Dermis microvascular lymphatic vessel endothelial cell (primary cell): ENCODE measurements at regions not wholly inside any gene's neighbourhood (a gene's known extent, or its start where the extent isn't known, plus 50 kb on each side); places are given as distances from the start of the nearest gene placed in this dataset.
A peak's percentile ranks its signal among the peaks of the same experiment; 100 is the strongest.

Source experiments
- DNase-seq, 2 donors: peaks; one replicate each; pipeline versions ENCODE4 v3.0.0 to v3.0.0-alpha.2; 2010; ENCODE audit warnings: low read depth in 2 of 2

DNA sequence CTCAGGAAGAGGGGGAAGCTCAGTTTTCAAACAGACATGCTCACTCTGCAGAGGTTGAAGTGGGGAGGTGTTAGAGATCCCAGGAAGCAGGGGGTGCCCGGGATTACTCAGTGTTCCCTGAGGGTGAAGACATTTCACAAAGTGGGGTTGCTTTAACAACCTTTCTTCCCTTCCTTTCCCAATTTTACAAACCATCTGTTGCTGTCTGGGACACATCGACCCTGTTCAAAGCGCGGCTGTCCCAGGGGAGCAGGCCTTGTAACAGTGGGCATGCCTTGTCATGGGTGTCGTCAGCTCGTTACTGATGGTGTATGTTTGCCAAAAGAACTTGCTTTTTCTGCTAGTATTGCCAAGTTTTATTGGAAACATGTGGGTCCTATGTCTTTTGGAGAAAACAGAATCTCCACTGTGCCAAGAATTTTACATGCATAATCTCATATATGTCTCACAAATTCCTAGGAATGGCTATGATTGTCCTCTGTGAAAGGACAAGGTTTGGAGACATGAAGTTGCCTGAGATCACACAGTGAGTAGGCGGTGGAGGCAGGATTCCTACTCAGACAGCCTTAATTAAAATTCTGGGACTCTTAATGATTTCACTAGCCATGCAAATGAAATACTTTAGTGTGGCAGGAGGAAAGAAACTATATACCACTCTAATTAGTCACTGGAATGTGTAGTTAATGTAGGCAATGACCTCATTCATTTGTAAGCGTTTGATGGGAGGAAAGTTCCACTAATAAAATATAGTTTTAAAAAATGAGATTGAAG is 198.9 kb downstream of the NXNL2 start:
- DNase-seq, result no peak

DNA sequence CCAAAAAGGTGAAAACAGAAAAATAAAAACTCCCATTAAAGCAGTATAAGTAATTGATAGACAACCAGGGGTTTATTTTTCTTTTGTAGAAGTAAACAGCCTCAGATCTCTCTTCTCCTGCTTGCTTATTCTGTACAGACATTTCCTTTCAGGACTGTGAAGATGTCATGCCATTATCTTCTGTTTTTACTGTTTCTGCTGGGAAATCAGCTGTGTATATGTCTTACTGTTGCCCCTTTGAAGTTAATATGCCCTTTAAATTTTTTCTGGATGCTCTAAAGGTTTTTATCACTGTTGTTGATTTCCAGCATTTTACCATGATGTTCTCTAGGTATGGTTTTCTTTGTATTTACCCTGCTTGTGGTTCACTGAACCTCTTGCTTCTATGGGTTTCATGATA is 199.5 kb downstream of the NXNL2 start:
- no peak for DNase-seq

DNA sequence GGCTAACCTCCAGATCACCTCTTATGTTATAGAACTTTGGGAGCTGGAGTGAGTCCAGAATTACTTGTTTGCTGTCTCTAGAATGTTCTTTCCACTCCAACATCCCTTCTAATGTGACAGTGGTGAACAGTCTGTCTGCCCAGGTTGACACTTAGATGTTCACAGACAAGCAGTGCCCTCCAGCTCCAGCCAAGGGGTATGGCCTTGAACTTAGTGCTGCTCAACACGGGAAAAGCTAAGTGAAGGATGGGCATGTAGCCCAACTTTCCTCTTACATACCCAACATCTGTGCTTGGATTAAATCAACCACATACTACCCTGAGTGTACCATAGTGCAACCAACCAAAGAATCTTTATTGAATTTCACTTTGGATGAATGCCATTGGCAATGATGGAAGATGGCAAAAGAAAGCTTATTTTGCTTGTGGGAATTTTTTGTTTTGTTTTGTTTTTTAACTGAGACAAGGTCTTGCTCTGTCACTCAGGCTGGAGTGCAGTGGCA is 201.2 kb downstream of the NXNL2 start:
- DNase-seq, result no peak

DNA sequence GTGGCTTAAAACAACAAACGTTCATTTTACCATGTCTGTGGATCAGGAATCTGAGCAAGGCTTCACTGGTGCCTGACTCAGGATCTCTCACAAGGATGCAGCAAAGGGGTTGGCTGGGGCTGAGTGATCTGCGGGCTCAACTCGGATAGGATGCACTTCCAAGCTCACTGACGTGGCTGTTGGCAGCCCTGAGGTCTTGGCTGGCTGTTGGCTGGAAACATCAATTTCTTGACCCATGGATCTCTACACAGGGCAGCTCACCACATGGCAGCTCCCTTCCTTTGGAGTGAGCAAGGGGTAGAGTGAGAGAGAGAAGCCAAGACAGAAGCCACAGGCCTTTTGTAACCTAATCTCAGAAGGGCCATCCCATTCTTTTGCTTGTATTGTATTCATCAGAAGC is 202.1 kb downstream of the NXNL2 start:
- DNase-seq, result no peak

DNA sequence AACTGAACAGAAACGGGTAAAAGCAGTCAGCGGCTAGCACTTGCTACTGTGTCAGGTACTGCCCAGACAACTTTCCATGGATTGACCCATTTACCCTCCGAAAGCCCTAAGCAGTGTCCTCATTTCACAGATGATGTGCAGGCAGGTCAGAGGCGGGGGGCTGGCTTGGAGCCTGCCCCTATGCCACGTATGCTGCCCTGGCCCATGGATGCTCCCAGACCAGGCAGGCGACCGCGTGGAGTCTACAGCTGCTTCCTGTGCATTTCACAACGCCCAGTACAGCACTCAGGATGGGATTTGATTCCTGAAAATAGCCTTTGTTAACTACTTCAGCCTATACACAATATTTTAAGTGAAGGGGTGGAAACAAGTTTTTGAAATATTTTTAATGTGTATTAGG is 202.9 kb downstream of the NXNL2 start:
- DNase-seq, result peak; percentile 57 to 81

DNA sequence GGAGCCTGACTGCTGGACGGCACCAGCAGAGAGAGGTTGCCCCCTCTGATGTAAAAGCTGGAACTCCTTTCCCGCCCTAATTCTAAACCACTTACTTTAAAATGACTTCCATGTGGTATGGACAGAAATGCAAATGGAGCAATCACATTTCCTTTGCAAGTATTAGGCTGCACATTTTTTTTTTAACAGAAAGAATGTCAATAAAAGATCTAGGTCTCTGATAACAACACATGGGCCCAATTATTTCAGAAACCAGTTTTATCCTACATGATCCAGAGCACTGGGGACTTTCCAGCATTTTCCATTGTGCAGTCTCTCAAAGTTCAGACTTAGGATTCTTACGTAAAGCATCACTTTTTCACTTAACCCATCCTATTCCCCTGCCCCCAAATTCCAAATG is 203.7 kb downstream of the NXNL2 start:
- DNase-seq, result no peak

DNA sequence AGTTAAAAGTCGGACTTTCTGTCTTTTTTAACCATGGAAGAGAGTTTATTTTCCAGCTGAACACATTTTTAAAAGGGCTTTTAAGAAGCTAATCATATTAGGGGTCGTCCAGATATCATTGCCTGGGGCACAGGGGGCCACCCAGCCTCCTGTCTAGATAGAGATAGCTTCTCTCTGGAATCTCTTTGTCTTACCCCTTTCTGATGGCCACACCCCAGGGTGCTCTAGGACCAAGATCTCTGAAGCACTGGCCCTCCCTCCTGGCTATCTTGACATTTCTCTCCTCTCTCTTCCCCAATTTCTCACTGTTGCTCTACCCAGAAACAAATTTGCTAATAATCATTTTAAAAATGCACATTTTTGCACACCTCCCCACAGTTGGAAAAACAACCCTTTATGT is 204.4 kb downstream of the NXNL2 start:
- DNase-seq, result no peak

DNA sequence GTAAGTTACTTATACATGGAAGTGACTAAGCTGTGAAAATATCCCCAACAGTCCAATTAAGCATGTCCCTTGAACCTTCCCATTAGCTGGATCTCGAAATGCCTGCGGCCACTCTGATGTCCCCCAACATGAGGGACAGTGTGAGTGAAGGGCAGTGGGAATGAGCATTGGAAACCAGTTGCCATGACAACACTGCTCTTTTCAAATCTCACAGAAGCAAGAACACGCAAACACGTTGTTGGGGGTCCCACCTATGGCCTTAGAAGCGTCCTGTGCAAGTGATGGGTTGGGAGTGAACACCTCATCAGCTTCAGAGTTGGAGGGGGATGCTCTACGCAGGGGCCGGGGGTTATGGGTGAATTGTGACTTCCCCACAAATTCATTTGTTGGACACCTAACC is 205.9 kb downstream of the NXNL2 start:
- no peak for DNase-seq

DNA sequence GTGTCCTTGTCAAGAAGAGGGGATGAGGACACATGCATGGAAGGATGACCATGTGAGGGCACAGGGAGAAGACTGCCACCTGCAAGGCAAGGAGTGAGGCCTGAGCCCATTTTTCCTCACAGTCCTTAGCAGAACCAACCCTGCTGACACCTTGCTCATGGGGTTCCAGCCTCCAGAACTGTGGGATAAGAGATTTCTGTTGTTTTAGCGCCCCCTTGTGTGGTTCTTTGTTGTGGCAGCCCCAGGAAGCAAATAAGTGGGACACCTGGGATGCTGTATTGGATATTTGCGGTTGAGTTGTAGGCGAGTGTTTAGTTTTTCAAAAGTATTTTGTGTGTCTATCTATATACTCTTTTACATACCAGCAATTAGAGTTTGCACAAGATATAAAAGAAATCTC is 206.4 kb downstream of the NXNL2 start:
- DNase-seq, result peak in 1 of 2 donors; percentile 13

DNA sequence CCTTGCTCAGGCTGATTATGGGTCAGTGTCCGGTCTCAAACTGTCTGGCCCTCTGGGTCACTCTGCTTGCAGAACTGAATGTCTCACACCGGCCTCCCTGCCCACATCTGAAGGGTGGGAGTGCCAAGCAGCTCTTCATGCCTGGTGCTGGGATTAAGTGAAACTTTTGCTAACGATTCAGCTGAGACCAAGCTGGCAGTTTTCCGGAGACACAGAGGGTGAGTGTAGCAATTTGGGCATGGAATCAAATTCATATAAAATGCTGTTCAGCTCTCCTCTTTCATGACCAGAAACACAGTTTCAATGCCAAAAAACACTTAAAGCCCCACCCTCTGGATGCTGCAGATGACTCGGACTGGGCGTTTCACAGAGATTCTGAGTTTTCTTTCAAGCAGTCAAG is 207.5 kb downstream of the NXNL2 start:
- no peak for DNase-seq

DNA sequence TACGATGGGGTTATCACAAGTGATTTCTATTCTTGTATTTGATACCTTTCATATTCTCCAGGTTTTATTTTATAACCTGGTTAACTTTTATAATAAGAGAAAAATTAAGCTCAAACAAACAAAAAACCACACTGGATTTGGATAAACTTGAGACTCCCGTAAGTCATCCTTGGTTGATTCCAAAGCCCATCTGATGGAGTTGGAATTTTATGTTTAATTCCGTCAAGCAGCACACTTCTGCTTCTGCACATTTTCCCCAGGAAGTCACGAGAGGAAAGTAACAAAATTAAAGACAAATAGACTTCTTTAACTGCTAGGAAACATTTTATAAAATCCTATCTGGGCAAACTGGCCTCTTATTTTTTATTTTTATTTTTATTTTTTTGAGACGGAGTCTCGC is 207.9 kb downstream of the NXNL2 start:
- no peak for DNase-seq

DNA sequence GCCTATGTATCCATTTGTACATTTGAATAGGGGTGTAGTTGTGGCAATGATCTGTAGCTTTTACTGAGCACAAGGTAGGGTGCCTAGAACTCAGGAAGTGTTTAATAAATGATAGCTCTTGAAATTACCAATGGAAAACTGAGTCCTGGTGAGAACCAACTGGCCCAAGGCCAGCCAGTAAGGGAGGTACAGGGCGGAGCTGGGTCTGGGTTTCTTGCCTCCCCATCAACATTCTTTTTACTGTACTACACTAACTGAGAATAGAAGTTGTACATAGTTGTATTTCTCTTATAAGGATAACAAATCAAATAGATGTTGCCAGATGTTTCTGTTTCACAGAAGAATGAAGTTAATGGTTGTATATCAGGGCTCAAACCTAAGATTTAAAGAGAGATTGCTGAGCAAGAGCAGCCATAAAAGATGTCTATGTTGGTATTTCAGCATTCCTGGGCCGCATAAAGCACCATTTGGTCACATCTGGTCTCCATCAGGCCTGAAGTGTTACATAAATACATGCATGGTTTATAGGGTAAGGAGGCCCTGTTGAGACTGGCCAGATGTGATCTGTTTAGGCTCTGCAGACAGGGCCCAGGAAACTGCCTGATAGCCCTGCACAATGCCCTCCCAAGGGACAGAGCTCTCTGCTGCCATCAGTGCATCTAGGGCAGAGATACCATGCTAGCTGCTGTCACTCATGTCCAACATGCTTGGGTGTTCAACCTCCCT is 210.5 kb downstream of the NXNL2 start:
- DNase-seq, result no peak

DNA sequence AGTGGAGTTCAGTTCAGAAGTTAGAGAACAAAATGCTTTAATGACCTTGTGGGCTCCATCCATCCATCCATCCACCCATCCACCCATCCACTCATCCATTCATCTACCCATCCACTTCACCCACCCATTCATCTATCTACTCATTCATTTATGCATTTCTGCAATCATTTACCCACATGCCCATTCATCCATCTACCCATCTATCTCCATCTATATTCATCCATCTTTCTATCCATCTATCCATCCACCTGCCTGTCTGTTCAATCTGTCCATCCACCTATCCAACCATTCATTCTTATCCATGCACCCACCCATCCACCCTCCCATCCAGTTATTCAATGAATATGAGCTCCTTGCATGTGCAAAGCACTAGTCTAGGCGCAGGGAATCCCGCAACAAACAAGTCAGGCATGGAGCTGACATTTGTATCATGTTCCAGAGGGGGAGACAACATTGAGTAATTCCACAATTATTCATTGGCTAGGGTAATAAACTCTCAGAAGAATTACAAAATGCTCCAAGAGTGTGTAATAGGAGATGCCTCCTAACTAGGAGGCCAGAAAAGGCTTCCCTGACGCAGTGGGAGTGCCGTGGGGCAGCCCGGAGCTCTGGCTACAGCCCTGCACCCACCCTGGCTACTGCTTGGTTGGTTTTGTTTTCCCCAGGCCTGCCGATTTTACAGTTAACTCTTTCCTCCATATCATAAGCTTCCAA is 211.2 kb downstream of the NXNL2 start:
- DNase-seq, result no peak

DNA sequence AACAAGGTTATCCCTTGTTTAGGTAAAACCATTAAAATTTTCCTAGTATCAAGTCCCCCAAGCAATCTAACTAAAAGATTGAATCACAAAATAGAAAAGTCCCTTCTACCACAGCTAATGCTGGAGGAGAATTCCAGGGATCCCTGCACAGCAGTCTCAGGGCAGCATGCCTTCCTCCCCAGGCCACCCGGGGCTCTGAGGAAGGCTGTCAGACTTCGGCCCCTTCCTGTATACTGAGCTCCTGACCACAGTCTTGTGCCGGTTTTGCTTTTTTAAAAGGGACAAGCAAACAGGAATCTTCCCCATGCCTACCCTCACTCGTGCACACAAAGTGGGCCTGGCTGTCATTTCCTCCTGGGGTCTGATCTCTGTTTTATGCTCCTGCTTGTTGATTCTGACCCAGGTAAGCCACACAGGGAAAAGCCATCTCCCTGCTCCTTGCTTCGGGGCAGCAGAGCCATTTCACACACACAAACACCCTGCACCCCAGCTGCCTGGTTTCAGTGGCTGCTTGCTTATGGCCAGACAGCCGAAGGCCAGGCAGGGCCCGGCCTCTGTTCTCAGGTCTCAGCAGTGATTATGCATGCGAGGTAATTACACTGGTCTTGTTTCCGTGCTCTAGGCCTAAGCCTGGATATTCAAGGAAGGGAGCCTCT is 211.9 kb downstream of the NXNL2 start:
- DNase-seq, result peak in 1 of 2 donors; percentile 26

DNA sequence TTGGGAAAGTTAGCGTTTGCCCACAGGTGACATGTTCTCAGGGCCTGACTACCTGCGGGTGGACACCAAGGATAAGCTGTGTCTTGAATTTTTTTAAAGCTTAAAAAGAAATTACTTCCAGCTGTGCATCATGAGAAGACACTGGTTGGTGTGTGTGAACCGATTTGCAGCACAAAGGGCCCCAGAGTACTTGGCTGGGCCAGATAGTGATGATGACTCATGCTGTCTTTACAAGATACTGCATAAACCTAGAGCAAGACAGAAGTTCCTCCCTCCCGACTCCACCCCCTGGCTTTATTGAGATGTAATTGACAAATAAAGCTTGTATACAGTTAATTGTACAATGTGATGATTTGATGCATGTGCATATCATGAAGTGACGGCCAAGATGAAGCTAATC is 212.8 kb downstream of the NXNL2 start:
- DNase-seq, result peak in 1 of 2 donors; percentile 55

DNA sequence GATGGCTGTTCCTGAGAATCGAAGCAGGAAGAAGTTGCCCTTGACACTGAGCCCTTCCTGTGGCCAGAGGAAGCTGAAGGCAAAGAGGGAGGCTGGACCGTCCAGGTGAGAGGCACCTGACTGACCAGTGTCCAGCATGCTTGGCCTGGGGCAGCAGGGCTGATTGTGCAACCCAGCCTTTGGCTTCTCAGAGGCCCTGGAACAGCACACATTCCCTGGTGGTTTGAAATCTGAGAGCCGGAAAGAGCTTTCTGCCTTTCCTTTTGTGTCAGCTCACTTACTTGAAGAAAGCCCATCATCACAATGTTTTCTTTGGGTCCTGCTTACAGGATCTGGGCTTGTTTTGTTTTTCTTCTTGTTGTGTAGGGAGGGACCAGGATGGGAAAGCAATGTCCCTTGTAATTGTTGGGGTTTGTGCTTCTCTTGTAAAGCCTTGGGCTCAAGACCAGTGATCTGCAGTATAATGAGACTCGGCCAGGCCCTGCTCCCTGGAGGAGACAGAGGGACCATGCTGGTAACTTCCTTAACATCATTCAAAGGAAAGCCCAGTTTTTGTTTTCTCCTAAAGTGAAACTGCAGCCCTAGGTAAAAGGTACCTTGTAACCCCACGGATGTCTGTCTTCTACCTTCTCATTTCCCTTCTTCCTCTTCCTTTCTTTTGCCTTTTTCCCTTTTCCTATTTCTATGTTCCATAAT is 213.7 kb downstream of the NXNL2 start:
- peak in 1 of 2 donors; percentile 12 for DNase-seq

DNA sequence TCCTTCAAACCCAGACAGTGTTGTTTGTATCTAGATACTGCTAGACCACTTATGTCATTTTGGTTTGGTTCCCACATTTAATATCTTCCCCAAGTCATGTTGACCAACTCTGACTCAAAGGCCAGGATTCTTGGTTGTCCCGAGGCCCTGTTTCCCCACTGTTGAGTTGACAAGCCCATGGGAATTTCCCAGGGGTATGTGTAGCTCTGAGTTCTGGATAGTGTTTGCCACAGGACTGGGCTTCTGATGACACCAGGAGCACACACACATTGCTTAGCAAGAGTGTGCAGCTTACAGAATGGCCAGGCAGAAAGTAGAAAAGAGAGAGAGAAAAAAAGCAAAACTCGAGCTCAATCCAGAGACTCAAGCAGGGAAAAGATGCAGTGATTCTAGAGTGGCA is 214.4 kb downstream of the NXNL2 start:
- no peak for DNase-seq

DNA sequence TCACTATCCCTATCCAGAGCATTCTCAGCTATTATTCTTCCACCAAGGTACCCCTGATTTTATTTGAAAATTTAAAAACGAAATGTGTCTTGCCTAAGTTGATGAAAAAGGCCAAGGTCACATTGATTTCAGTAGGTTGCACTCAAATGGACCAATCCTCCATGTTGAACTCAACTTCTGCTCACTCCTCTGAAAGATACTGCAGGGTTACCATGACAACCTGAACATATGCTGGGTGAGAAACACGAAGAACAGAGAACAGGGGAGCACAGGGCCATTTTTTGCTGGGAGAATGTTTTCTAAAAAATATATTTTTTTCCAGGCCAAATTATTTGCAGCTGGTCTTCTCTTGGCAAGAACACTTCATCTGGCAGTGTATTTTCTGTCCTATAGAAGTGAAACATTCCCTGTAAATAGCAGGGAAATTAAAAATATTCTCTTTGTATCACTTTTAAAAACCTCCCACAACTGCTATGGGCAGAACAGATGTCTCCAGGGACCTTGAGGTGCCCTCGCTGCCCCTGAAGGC is 215.9 kb downstream of the NXNL2 start:
- no peak for DNase-seq

DNA sequence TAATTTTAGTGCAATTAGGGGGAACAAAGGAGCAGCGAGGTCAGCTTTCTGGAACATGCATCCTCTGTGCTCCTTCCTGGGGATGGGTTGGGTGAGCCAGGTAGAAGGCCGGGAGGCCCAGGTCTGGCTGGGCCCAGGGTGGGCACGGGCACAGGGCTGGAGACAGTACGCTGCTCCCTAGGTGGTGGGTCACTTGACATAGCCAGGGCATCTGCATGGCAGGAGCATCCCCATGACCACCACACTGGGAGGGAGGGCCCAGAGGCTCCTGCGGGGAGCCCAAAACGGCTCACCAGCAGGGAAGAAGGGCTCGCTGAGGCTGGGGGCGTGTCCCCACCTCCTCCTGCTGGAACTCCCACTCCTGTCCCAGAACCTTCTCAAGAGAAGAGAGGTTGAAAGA is 216.8 kb downstream of the NXNL2 start:
- DNase-seq, result no peak

DNA sequence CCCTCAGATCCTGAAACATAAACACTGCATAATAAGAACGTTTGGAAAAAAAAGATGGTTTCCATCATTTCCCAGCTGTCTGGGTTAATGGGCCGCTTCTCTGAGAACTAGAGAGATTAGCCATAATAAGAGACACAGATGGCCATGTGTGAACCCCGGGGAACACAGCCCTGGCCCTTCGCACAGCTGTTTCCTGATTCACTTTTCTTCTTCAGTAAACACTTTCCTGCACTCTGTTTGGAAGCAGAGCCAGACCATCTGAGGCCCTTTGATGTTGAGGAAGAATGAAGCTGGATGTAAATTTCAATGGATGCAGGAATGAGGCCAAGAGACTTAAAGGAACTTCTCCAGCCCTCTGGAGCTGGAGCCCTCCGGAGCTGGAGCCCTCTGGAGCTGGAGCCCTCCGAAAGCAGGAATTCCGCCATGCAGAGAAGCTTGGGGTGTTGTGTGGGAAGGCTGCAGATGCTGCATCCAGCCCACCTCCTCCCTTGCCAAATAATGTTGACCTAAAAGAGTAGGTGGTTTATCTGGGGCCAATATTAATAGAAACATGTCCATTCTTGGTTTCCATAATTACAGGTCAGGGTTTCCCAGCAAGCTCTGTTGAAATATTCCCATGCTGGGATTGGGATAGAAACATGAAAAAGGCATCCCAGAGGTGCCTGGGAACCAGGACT is 218.9 kb downstream of the NXNL2 start:
- peak; percentile 32 to 84 for DNase-seq
